ENCODE measurements at regions not wholly inside any gene's neighbourhood (a gene's known extent, or its start where the extent isn't known, plus 50 kb on each side); places are given as distances from the start of the nearest gene placed in this dataset.

DNA sequence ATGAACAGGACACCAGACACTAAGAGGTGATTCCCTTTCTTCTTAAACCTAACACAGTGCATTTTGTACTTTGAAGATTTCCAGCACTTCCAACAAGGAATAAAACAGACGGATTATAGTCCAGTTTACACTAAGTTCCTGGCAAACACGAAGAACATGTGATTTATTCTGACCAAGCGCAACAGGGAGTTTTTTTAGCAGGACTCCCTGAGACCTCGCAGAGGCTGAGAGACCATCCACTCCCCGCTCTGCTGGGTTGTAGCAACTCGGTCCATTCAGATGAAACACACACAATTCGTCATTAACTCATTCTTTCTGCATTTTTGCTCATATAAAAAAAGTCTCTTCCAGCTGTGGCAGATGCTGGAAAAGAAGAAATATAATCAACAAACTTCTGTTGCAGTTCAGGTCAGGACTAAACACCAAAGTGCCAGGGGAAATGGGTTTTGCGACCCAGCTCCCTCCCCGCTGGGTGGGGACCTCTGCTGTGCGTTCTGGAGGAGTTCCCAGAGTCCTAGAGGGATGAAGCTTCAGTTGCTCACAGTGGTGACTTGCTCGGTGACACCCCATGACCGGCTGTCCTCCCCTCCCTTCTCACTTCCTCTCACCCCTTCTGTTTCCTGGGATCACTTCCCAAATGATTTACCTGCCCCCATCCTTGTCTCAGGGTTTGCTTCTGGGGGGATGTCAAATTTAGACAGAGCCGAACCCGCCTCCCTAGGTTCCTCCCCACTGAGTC, 52.5 kb downstream of the KCNF1 start:
- no peak for DNase-seq (ENCODE audit: low spot score)

DNA sequence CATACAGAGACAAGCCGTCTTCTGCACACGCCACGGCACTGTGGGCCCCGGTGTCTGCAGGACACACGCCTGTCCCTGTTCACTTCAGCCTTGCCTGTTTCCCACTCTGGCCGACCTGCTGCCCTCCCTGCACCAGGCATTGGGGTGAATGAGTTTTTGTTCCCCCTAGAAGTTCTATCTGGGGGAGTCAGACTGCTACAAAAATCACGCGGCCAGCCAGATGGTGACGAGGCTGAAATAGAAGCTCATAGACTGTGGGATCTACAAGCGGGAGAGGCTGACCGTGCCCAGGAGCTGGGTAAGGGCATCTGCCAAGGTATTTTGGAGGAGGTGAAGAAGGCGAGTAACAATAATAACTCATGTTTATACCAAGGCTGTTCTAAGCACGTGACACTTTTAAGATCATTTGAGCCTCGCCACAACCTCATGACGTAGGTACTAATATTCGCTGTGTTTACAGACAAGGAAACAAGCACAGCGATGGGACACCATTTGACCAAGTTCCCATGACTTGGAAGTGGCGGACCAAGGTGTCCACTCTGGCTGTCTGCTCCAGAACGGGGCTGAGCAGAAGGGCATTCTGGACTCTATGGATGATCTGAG, 53.6 kb downstream of the KCNF1 start:
- DNase-seq (ENCODE audit: low spot score) = no peak

DNA sequence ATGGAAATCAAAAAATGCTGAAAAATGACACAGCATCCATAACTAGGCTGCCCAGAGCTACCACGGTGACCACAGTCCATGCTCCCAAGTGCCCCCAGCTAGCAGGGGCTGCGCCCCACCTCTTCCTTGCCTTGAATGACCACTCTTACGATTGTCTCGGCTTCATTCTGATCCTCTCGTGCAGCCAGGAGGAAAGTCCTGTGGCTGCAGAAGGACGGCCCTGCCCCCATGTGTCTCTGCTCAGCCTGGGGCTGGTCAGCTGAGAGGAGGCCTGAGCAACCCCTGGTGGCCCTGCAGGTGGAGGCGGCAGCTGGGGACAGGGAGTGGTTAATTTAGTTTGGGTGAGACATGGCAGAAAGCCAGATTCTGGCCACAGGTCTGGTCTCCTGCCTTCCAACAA, 54.3 kb downstream of the KCNF1 start:
- no peak for DNase-seq (ENCODE audit: low spot score)

DNA sequence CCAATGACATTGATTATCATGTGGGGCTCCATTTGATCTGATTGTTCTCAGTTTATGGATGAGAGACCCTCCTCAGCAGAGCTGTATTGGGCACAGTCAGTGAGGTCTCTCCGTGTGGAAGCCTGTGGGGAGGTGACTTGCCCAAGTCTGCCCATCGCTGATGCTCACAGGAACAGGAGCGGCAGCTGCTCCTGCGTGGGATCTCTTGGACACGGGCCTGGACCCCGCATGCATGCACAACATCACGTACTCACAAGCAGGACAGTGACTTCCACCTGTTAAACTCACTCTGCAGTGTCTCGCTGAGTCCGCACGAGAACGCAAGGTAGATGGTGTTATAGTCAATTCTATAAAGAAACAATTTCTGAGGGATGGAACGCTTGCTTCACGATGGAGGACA, 55.0 kb downstream of the KCNF1 start:
- DNase-seq (ENCODE audit: low spot score) = no peak

DNA sequence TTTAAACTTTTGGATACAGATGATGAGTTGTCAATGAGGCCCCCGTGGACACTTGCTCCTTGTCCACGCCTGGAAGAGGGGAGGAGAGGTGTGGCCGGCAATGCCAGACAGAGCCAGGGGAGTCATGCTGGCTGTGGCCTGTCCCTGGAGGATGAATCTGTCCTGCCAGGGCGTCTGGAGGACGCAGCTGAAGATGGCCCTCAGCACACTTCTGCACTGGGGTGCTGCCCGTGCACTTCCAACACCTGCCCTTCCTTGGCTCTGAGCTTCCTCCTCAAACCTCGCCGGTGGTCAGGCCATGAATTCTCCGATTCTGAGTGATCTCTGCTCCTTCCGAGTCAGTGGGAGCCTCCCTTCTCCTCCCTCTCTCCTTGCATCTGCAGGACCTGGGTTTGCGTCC, 56.4 kb downstream of the KCNF1 start:
- DNase-seq (ENCODE audit: low spot score) = no peak

DNA sequence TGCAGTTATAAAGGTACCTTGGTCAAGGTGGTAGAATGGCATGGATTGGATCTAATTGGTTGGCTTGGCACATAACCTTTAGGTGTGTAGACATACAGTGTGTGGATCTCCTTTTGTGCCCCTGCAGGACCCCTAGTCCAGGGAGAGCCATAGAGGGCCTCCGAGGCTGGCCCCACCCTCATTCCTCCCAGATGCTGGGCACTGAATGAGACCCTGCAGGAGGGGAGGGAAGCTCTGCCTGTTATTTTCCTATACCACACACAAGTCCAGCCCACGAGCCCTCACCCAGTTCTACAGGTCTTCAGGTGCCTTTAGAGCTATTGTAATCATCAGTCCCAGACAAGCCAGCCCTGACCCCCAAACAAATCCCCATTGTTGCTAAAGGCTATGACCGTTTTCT, 58.9 kb downstream of the KCNF1 start:
- DNase-seq (ENCODE audit: low spot score) = no peak

DNA sequence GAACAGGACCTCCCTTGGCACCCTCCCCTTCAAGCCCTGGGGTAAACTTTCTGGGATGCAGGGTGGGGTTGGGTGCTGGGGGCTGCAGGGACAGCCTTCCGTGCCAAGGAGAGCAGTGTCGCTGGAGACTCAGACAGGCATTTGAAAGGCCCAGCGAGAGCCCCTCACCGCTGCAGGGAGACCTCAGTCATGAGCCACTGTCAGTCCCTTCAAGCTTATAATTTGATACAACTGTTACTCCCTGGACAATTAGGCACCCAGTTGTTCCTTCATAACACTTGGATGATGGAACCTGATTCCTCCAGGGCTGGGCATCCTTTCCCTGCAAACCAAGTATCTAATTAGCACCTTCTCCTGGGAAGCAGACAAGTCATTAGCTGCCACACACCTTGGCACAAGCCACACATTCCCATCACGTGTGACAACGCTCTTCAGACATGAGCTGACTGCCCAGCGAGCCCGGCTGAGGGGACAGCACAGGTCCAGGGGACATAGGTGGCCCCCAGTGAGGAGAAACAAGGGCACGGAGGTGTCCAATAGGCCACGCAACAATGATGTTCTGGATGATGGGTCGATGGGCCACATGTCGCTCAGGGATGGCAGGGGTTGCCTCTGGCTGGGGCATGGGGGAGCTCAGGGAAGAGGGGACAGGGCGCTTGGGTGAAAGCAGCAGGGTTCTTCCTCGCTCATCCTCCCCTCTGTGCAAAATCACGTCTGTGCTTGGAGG, 59.6 kb downstream of the KCNF1 start:
- no peak for DNase-seq (ENCODE audit: low spot score)

DNA sequence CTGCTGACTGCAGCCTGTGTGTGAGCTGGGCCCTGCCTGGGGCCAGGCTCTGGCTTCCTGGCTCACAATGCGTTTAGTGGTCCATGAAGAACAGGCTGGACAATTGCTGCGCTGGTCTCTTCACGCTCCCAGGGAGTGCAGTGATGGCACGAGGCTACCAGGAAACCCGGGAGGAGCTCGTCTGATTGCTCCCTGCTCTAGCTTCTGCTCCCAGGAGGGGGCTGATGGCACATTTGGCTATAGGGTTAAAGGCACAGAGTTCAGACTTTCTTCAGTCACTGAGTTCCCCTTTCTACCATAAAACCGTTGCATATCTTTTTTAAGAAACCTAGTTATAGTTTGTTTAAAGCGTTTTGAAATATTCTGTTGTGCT, 60.1 kb downstream of the KCNF1 start:
- DNase-seq (ENCODE audit: low spot score) = no peak

DNA sequence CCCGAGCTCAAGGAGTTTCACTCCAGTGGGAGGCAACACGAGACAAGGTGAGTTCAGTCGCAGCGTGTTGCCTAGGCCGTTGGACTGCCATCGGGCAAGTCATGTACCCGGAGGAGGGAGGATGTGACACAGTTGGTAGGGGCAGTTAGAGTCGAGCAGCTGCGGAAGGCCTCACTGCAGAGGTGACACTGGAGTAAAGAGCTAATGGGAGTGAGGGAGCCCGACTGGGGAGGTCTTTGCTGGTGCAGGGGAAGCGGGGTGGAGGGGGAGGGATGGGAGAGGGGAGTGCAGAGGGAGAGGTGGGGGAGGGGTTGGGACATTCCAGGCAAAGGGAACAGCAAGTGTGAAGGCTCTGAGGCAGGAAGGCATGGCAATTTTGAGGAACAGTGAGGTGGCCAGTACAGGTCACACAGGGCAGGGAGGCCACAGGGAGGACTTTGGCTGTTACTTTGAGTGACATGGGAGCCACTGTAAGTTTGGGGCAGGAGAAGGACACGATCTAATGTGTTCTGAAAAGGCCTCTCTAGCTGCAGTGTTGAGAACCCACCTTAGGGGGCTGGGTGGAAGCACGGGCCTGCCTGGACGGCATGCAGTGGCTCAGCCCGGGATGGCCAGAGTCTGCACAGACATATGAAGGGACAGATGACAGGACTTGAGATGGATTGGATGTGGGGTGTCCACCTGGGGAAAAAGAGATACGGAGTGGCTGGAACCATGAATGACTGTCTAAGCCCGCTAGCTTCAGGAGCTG, 61.1 kb downstream of the KCNF1 start:
- DNase-seq (ENCODE audit: low spot score) = no peak

DNA sequence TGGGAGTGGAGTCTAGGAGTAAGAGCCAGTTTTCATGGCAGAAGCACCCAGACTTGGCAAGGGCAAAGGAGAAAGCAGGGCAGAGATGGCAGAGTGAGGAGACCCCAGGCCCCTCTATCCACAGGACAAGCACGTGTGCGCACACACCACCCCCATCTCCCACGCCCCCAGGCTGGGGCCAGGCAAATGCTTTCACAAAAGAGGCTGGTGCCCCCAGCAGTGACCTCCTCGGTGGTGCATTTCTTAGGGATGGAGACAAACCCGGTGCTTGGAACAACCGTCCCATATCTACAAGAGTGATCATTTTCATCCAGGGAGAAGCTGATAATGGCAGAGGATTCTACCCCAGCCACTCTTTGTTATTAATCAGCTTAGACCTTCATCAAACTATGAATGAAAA, 62.0 kb downstream of the KCNF1 start:
- no peak for DNase-seq (ENCODE audit: low spot score)

DNA sequence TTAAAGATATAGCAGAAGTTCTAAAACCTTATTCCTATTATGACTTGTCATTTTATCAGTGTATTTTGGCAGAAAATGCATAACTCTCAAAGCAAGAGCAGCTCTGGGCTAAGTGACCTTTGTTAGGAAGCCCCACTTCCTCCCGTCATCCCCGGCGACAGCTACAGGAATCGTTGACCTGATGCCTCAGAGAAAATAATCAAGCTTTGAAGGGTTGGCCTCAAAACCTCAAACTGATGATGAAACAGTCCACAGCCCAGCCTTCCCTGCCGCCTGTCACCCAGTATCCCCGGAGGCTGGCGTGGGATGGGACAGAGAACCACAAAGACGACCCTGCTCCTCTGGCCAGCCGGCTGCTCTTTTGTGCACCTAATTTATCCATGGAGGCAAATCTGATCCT, 65.3 kb downstream of the KCNF1 start:
- DNase-seq (ENCODE audit: low spot score) = no peak

DNA sequence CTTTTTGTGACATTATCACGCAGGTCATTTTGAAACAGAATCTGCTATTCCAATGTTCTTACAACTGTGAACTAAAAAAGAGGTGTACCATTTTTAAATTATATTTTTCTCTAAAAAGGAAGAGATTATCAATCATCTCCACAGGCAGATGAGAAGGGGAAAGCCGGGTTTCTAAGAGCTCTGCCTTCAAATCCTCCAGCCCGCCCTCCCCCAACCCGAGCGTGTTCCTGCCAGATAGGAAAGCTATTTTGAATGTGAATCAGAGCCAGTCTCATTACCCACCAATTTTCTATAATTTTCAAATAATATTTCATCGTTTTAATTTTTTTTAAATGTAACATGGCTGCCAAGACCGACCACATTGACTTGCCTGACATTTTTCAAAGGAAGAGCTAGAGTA, 65.9 kb downstream of the KCNF1 start:
- DNase-seq (ENCODE audit: low spot score) = no peak

DNA sequence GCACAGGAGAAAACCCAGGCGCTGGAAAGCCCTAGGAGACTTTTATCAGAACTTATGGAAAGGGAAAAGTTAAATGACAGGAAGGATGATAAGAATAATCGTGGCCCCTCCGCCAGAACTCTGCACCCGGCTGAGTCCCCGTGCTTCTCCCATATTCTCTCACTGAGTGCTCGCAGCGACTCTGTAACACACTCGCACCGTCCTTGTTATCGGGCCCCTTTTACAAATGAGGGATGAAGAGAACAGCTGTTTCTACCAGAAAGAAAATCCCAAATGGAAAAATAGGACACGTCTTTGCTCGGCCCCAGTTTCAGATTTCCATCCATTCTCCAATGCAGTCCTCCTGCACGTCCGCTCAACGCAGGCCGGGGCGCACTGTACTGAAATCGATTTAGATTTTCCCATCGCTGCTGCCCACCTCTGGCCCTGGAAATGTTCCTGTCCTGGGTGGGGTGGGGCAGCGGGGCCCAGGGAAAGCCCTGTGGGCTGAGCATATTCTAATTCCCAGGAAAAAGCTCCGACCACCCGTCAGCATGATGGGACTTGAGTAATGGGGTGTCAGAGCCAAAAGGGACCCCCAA, 66.4 kb downstream of the KCNF1 start:
- DNase-seq (ENCODE audit: low spot score) = no peak

DNA sequence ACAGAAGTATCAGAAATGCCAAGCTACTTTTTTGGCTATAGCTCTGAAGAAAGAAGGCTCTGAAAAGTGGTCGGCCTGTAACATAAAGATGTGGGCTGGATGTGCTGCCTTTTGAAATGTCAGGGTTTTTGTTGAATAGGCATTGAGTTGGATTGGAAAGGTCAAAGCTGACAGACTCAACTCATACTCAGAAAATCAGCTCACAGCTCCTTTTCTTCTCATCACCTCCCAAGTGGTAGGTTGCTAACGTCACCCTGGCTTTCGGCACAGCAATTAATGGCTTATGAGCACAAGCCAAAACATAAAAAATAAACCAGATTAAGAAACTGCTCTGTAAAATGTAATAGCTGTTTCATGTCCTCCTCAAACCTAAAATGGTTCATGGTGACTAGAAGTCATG, 68.3 kb downstream of the KCNF1 start:
- no peak for DNase-seq (ENCODE audit: low spot score)

DNA sequence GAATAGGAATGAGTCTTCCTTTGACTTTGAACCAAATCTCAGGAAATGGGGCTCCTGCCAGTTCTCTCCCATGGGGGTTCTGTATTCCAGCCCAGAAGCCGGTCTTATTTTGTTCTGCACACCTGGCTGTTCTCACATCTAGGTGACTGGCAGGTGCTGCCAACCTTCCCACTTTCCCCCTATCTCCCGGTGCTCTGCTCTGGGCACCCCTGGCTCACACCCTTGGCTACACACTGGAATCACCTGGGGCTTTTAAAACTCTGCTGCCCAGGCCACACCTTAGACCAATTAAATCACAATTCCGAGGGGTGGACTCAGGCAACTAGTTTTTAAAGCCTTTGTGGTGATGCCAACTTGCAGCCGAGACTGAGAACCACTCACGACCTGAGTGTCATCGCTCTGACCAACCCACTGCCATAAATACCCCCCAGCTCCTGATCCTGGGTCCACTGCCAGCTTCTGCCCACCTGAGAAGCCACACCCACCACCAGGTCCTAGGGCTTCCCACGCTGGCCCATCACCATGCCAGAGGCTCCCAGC, 69.2 kb downstream of the KCNF1 start:
- no peak for DNase-seq (ENCODE audit: low spot score)

DNA sequence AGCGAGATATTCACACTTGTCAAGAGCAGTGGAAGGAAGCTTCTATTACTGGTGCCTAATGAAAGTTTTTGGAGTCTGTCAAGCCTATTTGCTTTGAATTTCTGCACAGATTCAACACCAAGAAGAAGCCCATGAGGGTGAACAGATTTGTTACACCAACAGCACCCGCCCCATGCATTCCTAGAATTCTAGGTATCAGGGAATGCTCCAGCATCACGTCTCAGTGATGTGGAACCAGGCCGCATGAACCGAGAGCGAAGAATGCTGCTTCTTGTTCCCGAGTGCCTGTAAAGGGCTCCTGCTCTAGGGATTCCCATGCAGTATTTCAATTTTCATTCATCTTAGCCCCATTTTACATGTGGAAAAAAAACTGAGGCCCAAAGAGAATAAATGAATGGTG, 69.7 kb downstream of the KCNF1 start:
- DNase-seq (ENCODE audit: low spot score) = no peak

DNA sequence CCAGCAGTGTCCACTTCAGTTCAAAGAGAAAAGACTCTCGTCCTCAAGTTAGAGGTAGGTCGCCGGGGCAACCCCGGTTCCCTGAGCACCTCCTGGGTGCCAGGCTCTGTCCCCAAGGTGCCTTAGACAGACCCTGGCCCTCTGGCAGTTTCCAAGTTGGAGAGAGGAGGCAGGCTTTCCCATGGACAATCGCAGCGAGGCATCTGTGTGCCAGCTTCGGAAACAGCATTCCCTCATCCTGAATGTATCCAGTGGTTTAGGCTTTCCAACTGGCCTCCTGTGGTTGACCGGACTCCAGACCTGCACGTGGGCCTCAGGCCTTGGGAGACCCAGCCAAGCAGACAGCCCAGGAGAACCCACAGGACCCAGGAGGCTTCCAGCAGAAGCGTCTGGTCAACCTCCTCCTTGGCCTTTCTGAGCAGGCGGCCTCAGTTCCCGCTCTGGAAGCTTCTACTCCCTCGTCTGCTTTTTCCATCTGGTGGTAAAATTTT, 70.3 kb downstream of the KCNF1 start:
- DNase-seq (ENCODE audit: low spot score) = no peak

DNA sequence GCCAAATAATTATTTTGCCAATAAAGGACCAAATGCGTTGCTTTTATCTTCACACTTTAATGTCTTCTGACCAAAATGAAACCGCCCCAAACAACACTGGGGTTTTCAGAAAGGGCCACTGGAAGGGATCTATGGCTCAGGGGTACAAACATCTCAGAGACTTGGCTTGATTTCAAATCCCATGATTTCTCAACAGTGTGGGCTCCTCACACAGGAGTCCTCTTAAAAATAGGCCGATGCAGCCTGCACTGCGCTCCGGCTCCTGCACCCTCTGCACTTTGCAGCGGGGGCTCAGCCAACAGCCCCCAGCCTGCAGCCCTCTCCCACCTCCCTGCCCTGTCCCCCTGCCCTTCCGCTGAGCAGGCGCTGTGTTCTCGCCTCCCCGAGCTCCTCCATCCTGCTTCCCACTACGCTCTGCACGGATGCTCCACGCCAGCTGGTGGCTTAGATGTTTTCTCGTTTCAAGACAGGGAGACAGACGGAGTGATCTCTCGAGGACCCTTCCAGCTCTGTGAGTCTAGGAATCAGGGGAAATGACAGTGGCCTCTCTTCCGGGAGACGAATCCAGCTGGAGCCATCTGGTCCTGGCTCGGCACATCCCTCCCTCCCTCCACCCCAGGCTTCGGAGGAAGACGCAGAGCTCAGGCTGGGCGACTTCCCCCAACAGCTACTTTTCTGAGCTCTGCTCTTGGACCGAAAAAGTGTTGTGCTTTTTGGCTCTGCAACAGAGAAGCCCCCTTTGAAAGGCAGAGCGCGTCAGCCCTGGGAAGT, 71.4 kb downstream of the KCNF1 start:
- no peak for DNase-seq (ENCODE audit: low spot score)

DNA sequence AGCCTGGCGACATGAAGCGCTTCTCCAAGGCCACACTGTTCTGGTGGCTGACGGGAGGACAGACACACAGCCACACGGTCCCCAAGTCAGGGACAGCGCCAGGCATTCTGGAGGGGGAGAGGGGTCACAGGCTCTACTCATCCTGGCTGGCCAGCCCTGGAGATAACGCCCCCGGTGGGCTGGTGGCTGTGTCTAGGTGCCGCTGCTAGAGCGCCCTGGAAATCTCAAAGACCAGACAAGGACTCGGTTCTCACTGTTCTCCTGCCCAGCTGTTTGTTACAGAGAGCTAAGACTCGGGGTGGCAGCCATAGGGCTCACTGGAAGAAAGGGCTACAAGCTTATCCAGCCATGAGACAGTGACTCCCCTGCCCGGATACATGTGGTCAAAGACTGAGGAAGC, 72.0 kb downstream of the KCNF1 start:
- no peak for DNase-seq (ENCODE audit: low spot score)

DNA sequence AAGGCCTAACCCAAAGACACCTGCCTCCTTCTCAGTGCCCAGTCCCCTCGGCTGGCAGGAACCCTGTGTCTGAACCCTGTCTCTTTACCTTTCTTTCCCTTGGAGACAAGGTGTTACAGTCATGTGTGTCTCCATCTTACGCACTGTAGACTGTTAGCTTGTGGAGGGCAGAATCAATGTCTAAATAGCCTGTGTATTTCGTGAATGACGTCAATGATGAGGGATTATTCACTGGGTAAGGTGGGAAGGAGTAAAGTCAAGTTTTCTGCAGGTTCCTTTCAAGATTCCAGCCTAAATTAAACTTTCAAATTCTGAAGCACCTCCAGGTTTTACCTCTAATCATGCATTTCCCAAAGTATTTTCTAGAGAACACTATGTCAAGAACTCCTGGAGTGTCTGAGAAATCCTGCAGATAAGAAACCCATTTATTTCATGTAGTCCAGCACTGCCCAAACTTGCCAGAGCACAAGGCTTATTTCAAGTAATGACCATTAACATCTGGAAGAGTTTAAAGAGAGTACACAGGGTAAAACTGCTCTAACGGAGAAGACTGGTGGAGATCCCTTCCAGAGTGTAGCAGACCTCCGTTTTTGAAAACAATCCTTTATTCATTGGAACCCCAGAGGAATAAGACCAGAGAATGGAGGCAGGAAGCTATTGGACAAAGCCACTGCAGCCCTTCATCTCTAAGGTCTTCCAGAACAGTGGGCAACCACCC, 72.8 kb downstream of the KCNF1 start:
- no peak for DNase-seq (ENCODE audit: low spot score)

DNA sequence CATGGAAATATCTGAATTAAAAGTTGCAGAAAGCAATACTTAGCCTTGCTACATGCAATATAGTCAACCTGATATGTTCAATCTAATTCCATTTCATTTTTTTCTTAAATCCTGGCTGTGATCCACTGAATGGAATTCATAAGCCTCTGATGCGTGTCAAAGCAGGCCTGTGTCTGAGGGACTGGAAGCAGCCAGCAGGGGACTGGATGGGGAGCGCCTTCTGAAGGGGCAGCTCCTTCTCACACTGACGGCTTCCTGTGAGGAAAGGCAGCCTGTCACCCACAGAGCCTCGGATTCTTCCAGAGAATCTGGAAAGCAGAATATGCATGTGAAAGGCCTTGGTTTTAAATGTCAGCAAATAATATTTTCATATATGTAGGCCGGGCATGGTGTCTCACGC, 73.5 kb downstream of the KCNF1 start:
- DNase-seq (ENCODE audit: low spot score) = no peak

Measured in activated CD4-positive, alpha-beta T cell treated with anti-CD3 and anti-CD28 coated beads, Interleukin-2, Interleukin-4, amounts not matched to agents 100 ng/mL and 50 ng/mL, durations not matched to agents 16 hours and 8 hours (primary cell).